SK-N-SH treated with all-trans-retinoic acid at 6 μM for 48 hours (cell line): ENCODE measurements at regions not wholly inside any gene's neighbourhood (a gene's known extent, or its start where the extent isn't known, plus 50 kb on each side); places are given as distances from the start of the nearest gene placed in this dataset.

Experiments used
- ATAC-seq: fragments of 200-7000 bp; cut with Tn5 transposase; 3 replicates; pipeline ENCODE4 v1.9.1; 2020; ENCODE audit warnings: mild to moderate bottlenecking, moderate library complexity
- ARNTL ChIP-seq: fragments of 450-650 bp; formaldehyde crosslinking; IDR thresholded peaks from 2 replicates; pipeline ENCODE4 v1.5.0; 2020; ENCODE audit warnings: low read depth, mild to moderate bottlenecking, moderate library complexity, borderline replicate concordance
- BACH2 ChIP-seq: fragments of 250-450 bp; sonication (Bioruptor Pico); IDR thresholded peaks from 2 replicates; pipeline ENCODE4 v1.9.0; 2021; ENCODE audit warnings: mild to moderate bottlenecking, borderline replicate concordance
- CSDC2 ChIP-seq: fragments of 250-450 bp; sonication (Bioruptor Pico); IDR thresholded peaks from 2 replicates; pipeline ENCODE4 v1.5.0; 2020; ENCODE audit warnings: mild to moderate bottlenecking, moderate library complexity
- ESRRG ChIP-seq: fragments of 250-450 bp; sonication (Bioruptor Pico); IDR thresholded peaks from 2 replicates; pipeline ENCODE4 v1.6.1; 2021; ENCODE audit warnings: mild to moderate bottlenecking
- GLIS3 ChIP-seq: fragments of 250-450 bp; sonication (Bioruptor Pico); IDR thresholded peaks from 2 replicates; pipeline ENCODE4 v1.5.0; 2020; ENCODE audit warnings: mild to moderate bottlenecking, moderate library complexity
- ISL1 ChIP-seq: fragments of 250-450 bp; sonication (Bioruptor Pico); IDR thresholded peaks from 2 replicates; pipeline ENCODE4 v2.1.2; 2022; ENCODE audit warnings: mild to moderate bottlenecking, moderate library complexity
- OSR1 ChIP-seq: fragments of 250-450 bp; sonication (Bioruptor Pico); IDR thresholded peaks from 2 replicates; pipeline ENCODE4 v1.8.0; 2022; ENCODE audit warnings: moderate library complexity, mild to moderate bottlenecking, inconsistent platforms
- PATZ1 ChIP-seq: fragments of 250-450 bp; sonication (Bioruptor Pico); IDR thresholded peaks from 2 replicates; pipeline ENCODE4 v1.8.0; 2020; ENCODE audit warnings: mild to moderate bottlenecking, moderate library complexity, borderline replicate concordance
- PPARA ChIP-seq: fragments of 250-450 bp; sonication (Bioruptor Pico); IDR thresholded peaks from 2 replicates; pipeline ENCODE4 v1.5.0; 2020; ENCODE audit warnings: mild to moderate bottlenecking, borderline replicate concordance
- RARB ChIP-seq: fragments of 250-450 bp; sonication (Bioruptor Pico); IDR thresholded peaks from 2 replicates; pipeline ENCODE4 v1.8.0; 2021; ENCODE audit warnings: mild to moderate bottlenecking, moderate library complexity
- SNAI2 ChIP-seq: fragments of 250-450 bp; sonication (Bioruptor Pico); IDR thresholded peaks from 2 replicates; pipeline ENCODE4 v1.5.0; 2020; ENCODE audit warnings: mild to moderate bottlenecking, moderate library complexity
- TOX ChIP-seq: fragments of 250-450 bp; sonication (Bioruptor Pico); IDR thresholded peaks from 2 replicates; pipeline ENCODE4 v1.8.0; 2021; ENCODE audit warnings: mild to moderate bottlenecking, moderate library complexity, borderline replicate concordance
- ZC3H10 ChIP-seq: fragments of 250-450 bp; sonication (Bioruptor Pico); IDR thresholded peaks from 2 replicates; pipeline ENCODE4 v1.5.1; 2021; ENCODE audit warnings: mild to moderate bottlenecking, moderate library complexity
- ZFP3 ChIP-seq: fragments of 250-450 bp; sonication (Bioruptor Pico); IDR thresholded peaks from 2 replicates; pipeline ENCODE4 v1.5.0; 2020; ENCODE audit warnings: mild to moderate bottlenecking, moderate library complexity
- ZFP30 ChIP-seq: fragments of 450-650 bp; formaldehyde crosslinking; IDR thresholded peaks from 2 replicates; pipeline ENCODE4 v1.5.0; 2022; ENCODE audit warnings: mild to moderate bottlenecking, moderate library complexity
- ZNF565 ChIP-seq: fragments of 450-650 bp; formaldehyde crosslinking; conservative IDR thresholded peaks from 2 replicates; pipeline ENCODE4 v1.5.0; 2020; ENCODE audit warnings: low read depth, mild to moderate bottlenecking, moderate library complexity
- ZNF70 ChIP-seq: fragments of 450-650 bp; formaldehyde crosslinking; IDR thresholded peaks from 2 replicates; pipeline ENCODE4 v1.5.0; 2020; ENCODE audit warnings: mild to moderate bottlenecking, moderate library complexity
- ZNF8 ChIP-seq: fragments of 450-650 bp; formaldehyde crosslinking; IDR thresholded peaks from 2 replicates; pipeline ENCODE4 v1.5.0; 2020; ENCODE audit warnings: mild to moderate bottlenecking, moderate library complexity
- TF ChIP-seq, protein P1 (sequence below): fragments of 250-450 bp; sonication (Bioruptor Pico); IDR thresholded peaks from 2 replicates; pipeline ENCODE4 v1.5.0; 2020; ENCODE audit warnings: mild to moderate bottlenecking, moderate library complexity
- TF ChIP-seq, protein P2 (sequence below): fragments of 250-450 bp; sonication (Bioruptor Pico); IDR thresholded peaks from 2 replicates; pipeline ENCODE4 v1.5.1; 2021; ENCODE audit warnings: mild to moderate bottlenecking, moderate library complexity
- TF ChIP-seq, protein P3 (sequence below): fragments of 250-450 bp; sonication (Bioruptor Pico); IDR thresholded peaks from 2 replicates; pipeline ENCODE4 v1.5.1; 2020; ENCODE audit warnings: low read depth, mild to moderate bottlenecking, moderate library complexity

DNA sequence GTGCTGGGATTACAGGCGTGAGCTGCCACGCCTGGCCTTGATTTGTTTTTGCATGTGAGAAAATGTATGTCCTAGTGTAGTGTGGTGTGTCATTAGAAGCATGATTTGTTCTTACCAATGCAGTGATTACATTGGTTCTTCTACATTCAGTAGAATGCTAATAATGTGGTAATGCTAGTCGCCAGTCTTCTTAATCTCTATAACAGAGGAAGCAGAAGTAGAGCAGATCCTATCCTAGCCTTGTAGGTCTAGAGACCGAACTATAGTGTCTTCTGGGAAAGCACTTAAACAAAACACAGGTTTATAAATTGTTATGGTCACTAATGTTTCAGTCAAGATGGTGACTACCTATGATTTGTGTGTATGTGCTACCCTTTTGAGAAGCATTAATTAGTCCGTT is 197.5 kb upstream of the DMRT1 start:
- ATAC-seq: no peak
- TF ChIP-seq ZNF8 (no peak), ISL1 (CRISPR knock-in tag) (no peak), ESRRG (CRISPR knock-in tag) (no peak), PPARA (CRISPR knock-in tag) (no peak), BACH2 (CRISPR knock-in tag) (no peak), SNAI2 (CRISPR knock-in tag) (no peak), ZC3H10 (CRISPR knock-in tag) (no peak), PATZ1 (CRISPR knock-in tag) (no peak), CSDC2 (CRISPR knock-in tag) (no peak), GLIS3 (CRISPR knock-in tag) (no peak), ARNTL (no peak), ZNF565 (CRISPR knock-in tag) (no peak), TOX (CRISPR knock-in tag) (no peak), RARB (no peak)
- TF ChIP-seq, protein P1, sequence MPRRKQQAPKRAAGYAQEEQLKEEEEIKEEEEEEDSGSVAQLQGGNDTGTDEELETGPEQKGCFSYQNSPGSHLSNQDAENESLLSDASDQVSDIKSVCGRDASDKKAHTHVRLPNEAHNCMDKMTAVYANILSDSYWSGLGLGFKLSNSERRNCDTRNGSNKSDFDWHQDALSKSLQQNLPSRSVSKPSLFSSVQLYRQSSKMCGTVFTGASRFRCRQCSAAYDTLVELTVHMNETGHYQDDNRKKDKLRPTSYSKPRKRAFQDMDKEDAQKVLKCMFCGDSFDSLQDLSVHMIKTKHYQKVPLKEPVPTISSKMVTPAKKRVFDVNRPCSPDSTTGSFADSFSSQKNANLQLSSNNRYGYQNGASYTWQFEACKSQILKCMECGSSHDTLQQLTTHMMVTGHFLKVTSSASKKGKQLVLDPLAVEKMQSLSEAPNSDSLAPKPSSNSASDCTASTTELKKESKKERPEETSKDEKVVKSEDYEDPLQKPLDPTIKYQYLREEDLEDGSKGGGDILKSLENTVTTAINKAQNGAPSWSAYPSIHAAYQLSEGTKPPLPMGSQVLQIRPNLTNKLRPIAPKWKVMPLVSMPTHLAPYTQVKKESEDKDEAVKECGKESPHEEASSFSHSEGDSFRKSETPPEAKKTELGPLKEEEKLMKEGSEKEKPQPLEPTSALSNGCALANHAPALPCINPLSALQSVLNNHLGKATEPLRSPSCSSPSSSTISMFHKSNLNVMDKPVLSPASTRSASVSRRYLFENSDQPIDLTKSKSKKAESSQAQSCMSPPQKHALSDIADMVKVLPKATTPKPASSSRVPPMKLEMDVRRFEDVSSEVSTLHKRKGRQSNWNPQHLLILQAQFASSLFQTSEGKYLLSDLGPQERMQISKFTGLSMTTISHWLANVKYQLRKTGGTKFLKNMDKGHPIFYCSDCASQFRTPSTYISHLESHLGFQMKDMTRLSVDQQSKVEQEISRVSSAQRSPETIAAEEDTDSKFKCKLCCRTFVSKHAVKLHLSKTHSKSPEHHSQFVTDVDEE (CRISPR knock-in tag): no peak
- TF ChIP-seq, protein P2, sequence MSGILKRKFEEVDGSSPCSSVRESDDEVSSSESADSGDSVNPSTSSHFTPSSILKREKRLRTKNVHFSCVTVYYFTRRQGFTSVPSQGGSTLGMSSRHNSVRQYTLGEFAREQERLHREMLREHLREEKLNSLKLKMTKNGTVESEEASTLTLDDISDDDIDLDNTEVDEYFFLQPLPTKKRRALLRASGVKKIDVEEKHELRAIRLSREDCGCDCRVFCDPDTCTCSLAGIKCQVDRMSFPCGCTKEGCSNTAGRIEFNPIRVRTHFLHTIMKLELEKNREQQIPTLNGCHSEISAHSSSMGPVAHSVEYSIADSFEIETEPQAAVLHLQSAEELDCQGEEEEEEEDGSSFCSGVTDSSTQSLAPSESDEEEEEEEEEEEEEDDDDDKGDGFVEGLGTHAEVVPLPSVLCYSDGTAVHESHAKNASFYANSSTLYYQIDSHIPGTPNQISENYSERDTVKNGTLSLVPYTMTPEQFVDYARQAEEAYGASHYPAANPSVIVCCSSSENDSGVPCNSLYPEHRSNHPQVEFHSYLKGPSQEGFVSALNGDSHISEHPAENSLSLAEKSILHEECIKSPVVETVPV (CRISPR knock-in tag): no peak
- TF ChIP-seq, protein P3, sequence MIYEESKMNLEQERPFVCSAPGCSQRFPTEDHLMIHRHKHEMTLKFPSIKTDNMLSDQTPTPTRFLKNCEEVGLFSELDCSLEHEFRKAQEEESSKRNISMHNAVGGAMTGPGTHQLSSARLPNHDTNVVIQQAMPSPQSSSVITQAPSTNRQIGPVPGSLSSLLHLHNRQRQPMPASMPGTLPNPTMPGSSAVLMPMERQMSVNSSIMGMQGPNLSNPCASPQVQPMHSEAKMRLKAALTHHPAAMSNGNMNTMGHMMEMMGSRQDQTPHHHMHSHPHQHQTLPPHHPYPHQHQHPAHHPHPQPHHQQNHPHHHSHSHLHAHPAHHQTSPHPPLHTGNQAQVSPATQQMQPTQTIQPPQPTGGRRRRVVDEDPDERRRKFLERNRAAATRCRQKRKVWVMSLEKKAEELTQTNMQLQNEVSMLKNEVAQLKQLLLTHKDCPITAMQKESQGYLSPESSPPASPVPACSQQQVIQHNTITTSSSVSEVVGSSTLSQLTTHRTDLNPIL (CRISPR knock-in tag): no peak

DNA sequence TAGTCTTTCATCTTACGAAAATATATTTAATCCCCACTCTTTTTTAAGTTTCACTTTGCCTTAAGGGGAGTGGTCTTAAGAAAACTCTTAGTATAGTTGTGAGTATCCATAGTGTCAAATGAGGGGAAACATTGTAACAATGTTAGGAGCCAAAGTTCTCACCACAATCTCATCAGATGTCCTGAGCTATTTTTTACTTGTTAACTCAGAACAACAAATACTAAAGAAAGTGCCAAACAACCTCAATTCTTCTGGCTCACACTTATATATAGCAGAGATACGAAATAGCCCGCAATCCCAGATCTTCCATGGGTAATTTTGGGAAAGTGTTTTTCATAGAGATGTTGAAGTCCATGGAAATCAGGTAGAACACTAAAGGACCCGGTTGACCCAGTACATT is 194.0 kb upstream of the DMRT1 start:
- TF ChIP-seq ZNF70 (CRISPR knock-in tag) (no peak), SNAI2 (CRISPR knock-in tag) (no peak), CSDC2 (CRISPR knock-in tag) (no peak), ESRRG (CRISPR knock-in tag) (no peak), GLIS3 (CRISPR knock-in tag) (no peak), ZFP30 (no peak)
- TF ChIP-seq, protein P1 (CRISPR knock-in tag): no peak
- no peak for ATAC-seq

DNA sequence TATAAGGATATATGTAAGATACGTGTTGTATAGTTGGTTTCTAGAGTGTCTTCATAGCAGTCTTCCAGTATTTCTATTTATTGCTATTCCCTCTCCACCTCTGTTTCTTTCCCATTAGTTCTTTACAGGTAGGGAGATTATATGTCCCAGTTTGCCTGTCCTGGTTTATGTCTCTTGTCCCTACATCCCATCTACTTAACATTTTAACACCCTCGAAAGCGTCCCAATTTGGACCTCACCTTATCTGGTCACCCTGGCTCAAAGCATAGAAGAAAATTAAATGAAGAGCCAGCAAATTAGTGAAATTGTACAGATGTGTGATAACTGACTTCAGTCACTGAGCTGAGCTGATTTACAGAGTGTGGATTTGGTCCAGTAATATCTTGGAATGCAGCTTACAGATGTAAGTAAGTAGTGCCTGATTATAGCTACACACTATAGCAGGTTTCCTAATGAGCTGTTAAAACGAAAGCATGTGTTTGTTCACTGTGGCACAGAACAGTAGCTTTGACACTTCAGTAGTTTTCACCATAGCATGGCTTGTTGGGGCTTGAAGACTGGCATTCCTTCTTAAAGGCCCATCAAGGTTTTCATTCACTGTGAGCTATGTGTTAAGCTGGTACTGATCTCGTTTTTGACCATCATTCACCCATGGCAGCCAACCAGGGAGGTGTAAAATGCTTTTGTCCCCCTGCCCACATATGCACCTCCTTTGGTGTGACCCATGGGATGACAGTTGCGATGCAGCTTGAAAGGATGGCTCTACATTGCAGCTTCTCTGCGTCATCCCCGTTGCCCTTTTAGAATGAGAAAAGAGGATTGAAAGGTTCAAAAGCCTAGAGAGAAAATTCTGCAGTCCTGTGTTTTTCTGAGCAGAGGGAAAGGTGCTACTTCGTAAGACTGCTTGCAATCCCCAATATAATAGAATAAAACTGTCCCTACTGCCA is 192.1 kb upstream of the DMRT1 start:
- TF ChIP-seq OSR1 (CRISPR knock-in tag) (no peak), ZFP3 (CRISPR knock-in tag) (no peak)
- TF ChIP-seq, protein P1 (CRISPR knock-in tag): no peak
- ATAC-seq: peak; percentile 35
